ENCODE measurements at regions not wholly inside any gene's neighbourhood (a gene's known extent, or its start where the extent isn't known, plus 50 kb on each side); places are given as distances from the start of the nearest gene placed in this dataset.
"Not testable (repeated sequence)": the region's sequence is repeated elsewhere in the genome, so short reads cannot be mapped to it uniquely, and the experiment has no call there.

DNA sequence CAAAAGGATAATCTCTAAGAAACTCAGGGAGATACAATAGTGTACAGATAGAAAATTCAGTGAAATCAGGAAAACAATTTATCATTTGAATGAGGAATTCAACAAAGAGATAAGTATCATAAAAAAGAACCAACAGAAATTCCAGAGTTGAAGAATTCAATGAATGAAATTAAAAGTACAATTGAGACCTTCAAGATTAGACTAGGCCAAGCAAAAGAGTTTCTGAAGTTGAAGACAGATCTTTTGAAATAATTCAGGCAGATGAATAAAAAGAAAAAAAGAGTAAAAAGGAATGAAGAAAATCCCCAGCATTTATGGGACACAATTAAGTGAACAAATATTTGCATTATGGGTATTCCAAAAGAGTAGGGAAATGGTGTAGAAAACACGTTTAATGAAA lies 412.6 kb downstream of the TMEM121 start:
- DNase-seq (ENCODE audit: insufficient read length, low spot score) (no peak), FAIRE-seq (no peak)
- TF ChIP-seq, protein P1, sequence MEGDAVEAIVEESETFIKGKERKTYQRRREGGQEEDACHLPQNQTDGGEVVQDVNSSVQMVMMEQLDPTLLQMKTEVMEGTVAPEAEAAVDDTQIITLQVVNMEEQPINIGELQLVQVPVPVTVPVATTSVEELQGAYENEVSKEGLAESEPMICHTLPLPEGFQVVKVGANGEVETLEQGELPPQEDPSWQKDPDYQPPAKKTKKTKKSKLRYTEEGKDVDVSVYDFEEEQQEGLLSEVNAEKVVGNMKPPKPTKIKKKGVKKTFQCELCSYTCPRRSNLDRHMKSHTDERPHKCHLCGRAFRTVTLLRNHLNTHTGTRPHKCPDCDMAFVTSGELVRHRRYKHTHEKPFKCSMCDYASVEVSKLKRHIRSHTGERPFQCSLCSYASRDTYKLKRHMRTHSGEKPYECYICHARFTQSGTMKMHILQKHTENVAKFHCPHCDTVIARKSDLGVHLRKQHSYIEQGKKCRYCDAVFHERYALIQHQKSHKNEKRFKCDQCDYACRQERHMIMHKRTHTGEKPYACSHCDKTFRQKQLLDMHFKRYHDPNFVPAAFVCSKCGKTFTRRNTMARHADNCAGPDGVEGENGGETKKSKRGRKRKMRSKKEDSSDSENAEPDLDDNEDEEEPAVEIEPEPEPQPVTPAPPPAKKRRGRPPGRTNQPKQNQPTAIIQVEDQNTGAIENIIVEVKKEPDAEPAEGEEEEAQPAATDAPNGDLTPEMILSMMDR (IDR thresholded peaks at IDR 0.05; ENCODE audit: insufficient read depth, missing control alignments), result no peak

DNA sequence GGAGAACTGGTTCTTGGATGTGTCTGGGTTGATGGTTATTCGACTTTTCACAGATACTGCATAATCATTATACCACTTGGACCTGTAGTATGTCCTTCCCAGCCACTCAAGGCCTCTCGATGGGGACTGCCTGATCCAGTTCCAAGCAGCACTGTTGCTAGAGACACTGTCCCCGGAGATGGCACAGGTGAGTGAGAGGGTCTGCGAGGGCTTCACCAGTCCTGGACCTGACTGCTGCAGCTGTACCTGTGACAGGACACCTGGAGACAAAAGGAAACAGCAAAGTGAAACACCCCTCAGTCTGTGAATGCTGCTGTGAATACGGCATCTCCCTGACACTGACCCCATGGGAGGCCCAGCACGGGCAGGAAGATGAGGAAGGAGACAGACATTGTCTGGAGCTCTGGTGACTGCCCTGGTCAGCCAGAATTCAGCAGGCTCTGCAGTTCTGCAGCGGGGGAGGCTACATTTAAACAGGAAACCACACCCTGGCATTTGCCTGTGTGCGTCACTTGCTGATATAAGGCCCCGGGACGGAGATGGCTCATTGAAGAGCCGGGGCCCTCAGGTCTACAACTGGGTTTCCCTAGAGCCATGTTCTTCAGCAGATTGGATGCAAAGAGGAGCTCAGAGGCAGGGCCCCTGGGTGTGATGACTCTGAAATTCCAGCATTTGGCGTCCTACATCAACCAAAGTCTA lies 413.6 kb downstream of the TMEM121 start:
- DNase-seq (ENCODE audit: insufficient read length, low spot score) (no peak), FAIRE-seq (no peak)
- TF ChIP-seq, protein P1 (IDR thresholded peaks at IDR 0.05; ENCODE audit: insufficient read depth, missing control alignments), result no peak

DNA sequence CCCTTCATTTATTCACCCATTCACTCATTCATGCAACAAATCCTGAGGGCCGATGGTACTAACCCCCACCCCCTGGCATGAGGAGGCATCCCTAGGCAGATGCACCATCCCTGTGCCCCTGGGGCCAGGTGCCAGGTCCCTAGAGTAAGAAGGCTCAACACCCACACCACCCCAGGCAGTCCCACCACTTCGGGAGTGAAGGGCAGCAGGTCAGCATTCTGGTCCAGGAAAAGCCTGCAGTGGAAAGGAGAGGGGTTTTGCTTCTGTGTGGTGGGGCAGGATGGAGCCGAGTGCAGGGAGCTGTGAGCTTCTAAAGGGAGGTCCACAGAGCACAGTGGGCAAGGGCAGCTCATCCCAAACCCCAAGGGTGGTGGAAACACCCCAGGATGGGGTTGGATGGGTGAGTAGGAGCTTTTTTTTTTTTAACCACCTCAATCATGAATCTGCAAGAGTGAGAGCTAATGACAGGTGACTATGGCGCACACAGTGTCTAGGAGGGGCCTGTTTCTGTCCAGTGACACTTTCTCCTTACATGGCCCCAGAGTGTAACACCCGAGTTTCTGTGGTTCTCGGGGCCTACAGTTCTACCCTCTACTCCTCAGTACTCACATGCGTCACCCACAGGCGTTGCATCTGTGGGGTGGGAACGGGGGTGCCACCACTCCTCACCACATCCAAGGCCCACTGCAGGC lies 414.3 kb downstream of the TMEM121 start:
- FAIRE-seq, result no peak
- TF ChIP-seq, protein P1 (IDR thresholded peaks at IDR 0.05; ENCODE audit: insufficient read depth, missing control alignments), result no peak

DNA sequence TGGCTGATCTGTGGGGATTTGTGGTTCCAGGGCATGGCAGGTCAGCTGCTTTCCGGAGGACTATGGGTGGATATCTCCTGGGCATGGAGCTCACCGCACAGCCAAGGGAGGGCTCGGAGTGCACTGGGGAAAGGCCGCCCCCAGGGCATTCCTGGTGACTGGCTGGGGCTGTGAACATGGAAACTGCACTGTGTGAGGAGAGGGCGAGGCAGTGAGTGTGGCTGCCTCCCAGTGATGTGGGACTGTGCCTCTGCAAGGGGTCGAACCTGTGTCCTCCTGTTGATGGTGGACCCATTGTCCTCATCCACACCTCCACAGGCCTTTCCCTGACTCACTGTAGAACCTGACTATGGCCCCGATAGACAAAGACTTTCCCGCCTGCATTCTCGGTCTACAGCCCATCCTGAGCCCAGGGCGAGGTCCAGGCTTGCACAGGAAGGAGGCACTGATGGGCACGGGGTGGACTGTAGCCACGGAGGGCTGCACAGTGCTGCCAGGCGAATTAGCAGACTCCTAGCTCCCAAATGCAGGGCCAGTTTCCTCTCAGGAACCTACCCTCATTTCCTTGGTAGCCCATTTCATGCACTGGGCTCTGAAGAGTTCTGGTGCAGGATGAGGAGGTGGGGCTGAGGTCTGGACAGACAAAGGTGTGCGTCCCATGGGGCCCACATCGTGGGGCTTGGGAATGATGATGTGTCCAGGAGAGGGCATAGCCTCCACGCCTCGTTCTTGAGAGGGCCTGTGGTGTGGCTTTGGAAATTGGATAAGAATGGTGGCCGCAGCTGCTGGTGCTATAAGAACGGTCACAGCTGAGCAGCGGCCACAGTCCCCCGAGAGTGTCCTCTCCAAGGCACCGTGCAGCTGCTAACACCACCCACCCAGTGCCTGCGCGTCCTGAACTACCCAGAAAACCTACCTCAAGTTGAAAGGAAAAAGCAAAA lies 415.1 kb downstream of the TMEM121 start:
- TF ChIP-seq, protein P1 (IDR thresholded peaks at IDR 0.05; ENCODE audit: insufficient read depth, missing control alignments), result no peak
- DNase-seq (ENCODE audit: insufficient read length, low spot score), result no peak
- no peak for FAIRE-seq

More for the DNA sequence above, 414.3 kb downstream of the TMEM121 start:
- no peak for DNase-seq (ENCODE audit: insufficient read length, low spot score)

DNA sequence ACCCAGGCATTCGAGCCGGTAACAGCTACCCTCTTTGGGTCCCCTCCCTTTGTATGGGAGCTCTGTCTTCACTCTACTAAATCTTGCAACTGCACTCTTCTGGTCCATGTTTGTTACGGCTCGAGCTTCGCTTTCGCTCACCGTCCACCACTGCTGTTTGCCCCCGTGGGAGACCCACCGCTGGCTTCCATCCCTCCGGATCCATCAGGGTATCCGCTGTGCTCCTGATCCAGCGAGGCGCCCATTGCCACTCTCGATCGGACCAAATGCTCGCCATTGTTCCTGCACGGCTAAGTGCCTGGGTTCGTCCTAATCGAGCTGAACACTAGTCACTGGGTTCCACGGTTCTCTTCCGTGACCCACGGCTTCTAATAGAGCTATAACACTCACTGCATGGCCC lies 416.3 kb downstream of the TMEM121 start:
- not testable (repeated sequence) for DNase-seq (ENCODE audit: insufficient read length, low spot score); FAIRE-seq

DNA sequence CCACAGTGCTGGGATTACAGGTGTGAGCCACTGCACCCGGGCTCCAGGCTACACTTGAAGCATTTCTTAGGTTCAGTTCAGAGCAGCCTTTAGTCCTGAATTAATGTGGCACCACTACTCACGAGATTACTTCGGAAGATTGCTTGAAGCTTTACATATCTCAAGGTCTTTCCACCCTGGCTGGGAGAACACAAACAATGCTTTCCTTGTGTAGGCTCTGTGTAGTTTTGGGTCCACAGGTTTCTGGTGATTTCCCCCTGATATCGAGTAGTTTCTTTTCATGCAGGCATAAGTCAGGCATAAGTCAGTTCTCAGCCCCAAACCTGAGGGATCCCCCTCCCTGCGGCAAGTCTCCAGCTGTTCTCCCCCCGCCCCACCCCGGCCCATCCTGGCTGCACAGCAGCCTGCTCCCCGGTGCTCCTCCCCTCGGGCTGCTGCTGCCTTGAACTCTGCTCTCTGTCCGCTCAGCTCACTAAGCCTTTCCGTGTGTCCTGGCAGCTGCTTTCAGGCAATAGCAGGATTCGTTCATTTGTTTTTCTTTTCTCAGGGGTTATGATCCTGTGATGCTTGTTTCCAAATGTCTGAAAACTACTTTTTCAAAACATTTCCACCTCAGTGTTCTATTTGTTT lies 417.7 kb downstream of the TMEM121 start:
- no peak for FAIRE-seq
- TF ChIP-seq, protein P1 (IDR thresholded peaks at IDR 0.05; ENCODE audit: insufficient read depth, missing control alignments), result no peak
- DNase-seq (ENCODE audit: insufficient read length, low spot score), result no peak
